ENCODE measurements at regions not wholly inside any gene's neighbourhood (a gene's known extent, or its start where the extent isn't known, plus 50 kb on each side); places are given as distances from the start of the nearest gene placed in this dataset.

- Histone ChIP-seq H3K4me2 (no peak overlapping the region), H3K4me3 (no peak overlapping the region), H4K20me1 (ENCODE audit: insufficient read depth, poor library complexity, severe bottlenecking) (no peaks in the 10 kb centered on the region), H3K36me3 (replicated peaks; ENCODE audit: insufficient read depth, low read depth) (no peaks in the 10 kb centered on the region), H3K27ac (no peak overlapping the region), H2AFZ (no peak overlapping the region), H3K79me2 (no peaks in the 10 kb centered on the region), H3K9me3 (ENCODE audit: low read depth) (no peaks in the 10 kb centered on the region), H3K27me3 (peaks cover 28% of the 10 kb centered on the region), H3K4me1 (ENCODE audit: insufficient read depth) (no peaks in the 10 kb centered on the region), H3K9me2 (replicated peaks; ENCODE audit: insufficient read depth) (no peaks in the 10 kb centered on the region)
- 47% methylated on average over 5 of the region's 5 CpGs for WGBS (ENCODE audit: low lambda C conversion rate, missing lambda C conversion rate)
- TF ChIP-seq EZH2phosphoT487 (IDR thresholded peaks at IDR 0.05; ENCODE audit: low read depth, severe bottlenecking, unreplicated experiment) (no peak), CTCF (IDR thresholded peaks at IDR 0.05; ENCODE audit: poor library complexity) (no peak), EZH2 (IDR thresholded peaks at IDR 0.05; ENCODE audit: borderline replicate concordance) (no peak)
- DNase-seq (ENCODE audit: low spot score): no peak
Measured at GRCh38 chr6:166014966-166015365, 152.7 kb downstream of the TBXT start.

GRCh38 chr6:166010136-166010960 is 157.3 kb downstream of the TBXT start:
- TF ChIP-seq EZH2 (IDR thresholded peaks at IDR 0.05; ENCODE audit: borderline replicate concordance): no peak
- TF ChIP-seq CTCF (IDR thresholded peaks at IDR 0.05; ENCODE audit: poor library complexity): no peak
- no peak for TF ChIP-seq EZH2phosphoT487 (IDR thresholded peaks at IDR 0.05; ENCODE audit: low read depth, severe bottlenecking, unreplicated experiment)
- peaks cover 66% of the 10 kb centered on the region for H3K27me3 ChIP-seq

GRCh38 chr6:166009385-166010031 is 158.1 kb downstream of the TBXT start:
- H3K36me3 ChIP-seq (replicated peaks; ENCODE audit: insufficient read depth, low read depth): no peaks in the 10 kb centered on the region
- WGBS (ENCODE audit: low lambda C conversion rate, missing lambda C conversion rate): 68% methylated on average over 8 of the region's 8 CpGs
- no peaks in the 10 kb centered on the region for H4K20me1 ChIP-seq (ENCODE audit: insufficient read depth, poor library complexity, severe bottlenecking)
- no peaks in the 10 kb centered on the region for H3K9me2 ChIP-seq (replicated peaks; ENCODE audit: insufficient read depth)
- H2AFZ ChIP-seq: no peak overlapping the region
- no peak for DNase-seq (ENCODE audit: low spot score)
- peaks cover 23% of the 10 kb centered on the region for H3K4me1 ChIP-seq (ENCODE audit: insufficient read depth)
- TF ChIP-seq EZH2 (IDR thresholded peaks at IDR 0.05; ENCODE audit: borderline replicate concordance): no peak
- TF ChIP-seq EZH2phosphoT487 (IDR thresholded peaks at IDR 0.05; ENCODE audit: low read depth, severe bottlenecking, unreplicated experiment): no peak
- TF ChIP-seq CTCF (IDR thresholded peaks at IDR 0.05; ENCODE audit: poor library complexity): no peak
- no peaks in the 10 kb centered on the region for H3K9me3 ChIP-seq (ENCODE audit: low read depth)
- H3K79me2 ChIP-seq: no peaks in the 10 kb centered on the region
- peak overlapping the region; percentile 78 for H3K4me2 ChIP-seq
- H3K4me3 ChIP-seq: no peak overlapping the region
- no peak overlapping the region for H3K27ac ChIP-seq
- peaks cover 66% of the 10 kb centered on the region for H3K27me3 ChIP-seq

More at GRCh38 chr6:166010136-166010960, 157.3 kb downstream of the TBXT start:
- WGBS (ENCODE audit: low lambda C conversion rate, missing lambda C conversion rate): 61% methylated on average over 11 of the region's 11 CpGs
- no peaks in the 10 kb centered on the region for H4K20me1 ChIP-seq (ENCODE audit: insufficient read depth, poor library complexity, severe bottlenecking)
- no peaks in the 10 kb centered on the region for H3K79me2 ChIP-seq
- H3K4me3 ChIP-seq: no peak overlapping the region
- DNase-seq (ENCODE audit: low spot score): no peak
- peaks cover 20% of the 10 kb centered on the region for H3K4me1 ChIP-seq (ENCODE audit: insufficient read depth)
- H2AFZ ChIP-seq: no peak overlapping the region
- H3K36me3 ChIP-seq (replicated peaks; ENCODE audit: insufficient read depth, low read depth): no peaks in the 10 kb centered on the region
- no peaks in the 10 kb centered on the region for H3K9me2 ChIP-seq (replicated peaks; ENCODE audit: insufficient read depth)
- H3K9me3 ChIP-seq (ENCODE audit: low read depth): no peaks in the 10 kb centered on the region
- H3K4me2 ChIP-seq: no peak overlapping the region
- no peak overlapping the region for H3K27ac ChIP-seq

All from hepatocyte (in vitro differentiated cells).